Keratinocyte (primary cell): ENCODE measurements at regions not wholly inside any gene's neighbourhood (a gene's known extent, or its start where the extent isn't known, plus 50 kb on each side); places are given as distances from the start of the nearest gene placed in this dataset.

Experiments
- DNase-seq: peaks from one replicate; pipeline ENCODE4 v3.0.0-alpha.2; 2011; ENCODE audit warnings: low read depth, missing footprints, low spot score
- FAIRE-seq: peaks from 2 replicates; lab custom pipeline; 2011; peaks lifted over from hg19 to GRCh38; lab: Jason Lieb, UNC
- H2AFZ ChIP-seq: 2 replicates; pipeline ENCODE4 v1.6.0; 2012; ENCODE audit warnings: low read length, control low read depth, inconsistent platforms; ENCODE audit not compliant: control insufficient read depth
- H3K27ac ChIP-seq: 2 replicates; pipeline ENCODE4 v1.5.1; 2011; ENCODE audit warnings: low read length; ENCODE audit not compliant: control insufficient read depth, insufficient read depth
- H3K27me3 ChIP-seq: 3 replicates; pipeline ENCODE4 v1.6.0; 2011; ENCODE audit warnings: low read length; ENCODE audit not compliant: control insufficient read depth, insufficient read depth; ENCODE audit errors: extremely low read depth
- H3K36me3 ChIP-seq, 2 experiments: 2 replicates in 1 of 2; 3 replicates in 1 of 2; pipeline ENCODE4 v1.5.1; 2011; ENCODE audit warnings: low read length in 2 of 2, mild to moderate bottlenecking in 1 of 2; ENCODE audit not compliant: control insufficient read depth in 2 of 2, insufficient read depth in 2 of 2; ENCODE audit errors: extremely low read depth in 1 of 2
- H3K4me1 ChIP-seq: 3 replicates; pipeline ENCODE4 v1.5.1; 2011; ENCODE audit warnings: low read length; ENCODE audit not compliant: control insufficient read depth, insufficient read depth; ENCODE audit errors: extremely low read depth
- H3K4me2 ChIP-seq: 3 replicates; pipeline ENCODE4 v1.6.0; 2011; ENCODE audit warnings: low read depth, low read length; ENCODE audit not compliant: control insufficient read depth, insufficient read depth; ENCODE audit errors: extremely low read depth
- H3K4me3 ChIP-seq, 3 experiments: fragments of 200-600 bp in 1 of 3; sonication (generic) in 1 of 3; 2 replicates in 2 of 3; 3 replicates in 1 of 3; pipeline ENCODE4 v1.5.1; 2011 to 2016; ENCODE audit warnings: low read length in 3 of 3, mild to moderate bottlenecking in 3 of 3, control low read depth in 2 of 3, inconsistent platforms in 1 of 3, low read depth in 1 of 3, mixed read lengths in 1 of 3, mixed run types in 1 of 3, moderate library complexity in 1 of 3; ENCODE audit not compliant: control insufficient read depth in 2 of 3, insufficient read depth in 2 of 3; ENCODE audit errors: extremely low read depth in 1 of 3
- H3K79me2 ChIP-seq: 2 replicates; pipeline ENCODE4 v1.6.0; 2012; ENCODE audit warnings: low read length; ENCODE audit not compliant: control insufficient read depth, insufficient read depth
- H3K9ac ChIP-seq: 3 replicates; pipeline ENCODE4 v1.6.0; 2011; ENCODE audit warnings: low read length; ENCODE audit not compliant: control insufficient read depth, insufficient read depth; ENCODE audit errors: extremely low read depth
- H3K9me1 ChIP-seq: 3 replicates; pipeline ENCODE4 v1.6.0; 2011; ENCODE audit warnings: low read length; ENCODE audit not compliant: control insufficient read depth, insufficient read depth; ENCODE audit errors: extremely low read depth
- H3K9me3 ChIP-seq: 2 replicates; pipeline ENCODE4 v1.5.1; 2012; ENCODE audit warnings: low read depth, low read length; ENCODE audit not compliant: control insufficient read depth
- H4K20me1 ChIP-seq: 3 replicates; pipeline ENCODE4 v1.6.0; 2011; ENCODE audit warnings: low read length; ENCODE audit not compliant: control insufficient read depth, insufficient read depth; ENCODE audit errors: extremely low read depth
- CTCF ChIP-seq, 3 experiments: IDR thresholded peaks in 1 of 3; conservative IDR thresholded peaks in 1 of 3; optimal IDR thresholded peaks in 1 of 3; 2 replicates in 2 of 3; 3 replicates in 1 of 3; pipeline versions ENCODE3 to v1.5.1; 2011; ENCODE audit warnings: low read length in 3 of 3, mild to moderate bottlenecking in 3 of 3, moderate library complexity in 2 of 3, control low read depth in 1 of 3, inconsistent platforms in 1 of 3; ENCODE audit not compliant: insufficient read depth in 2 of 3; ENCODE audit errors: extremely low read depth in 1 of 3
- EZH2 ChIP-seq: IDR thresholded peaks from one replicate; pipeline ENCODE4 v1.6.1; 2012; ENCODE audit warnings: inconsistent platforms, mild to moderate bottlenecking, low read length, moderate library complexity
- dilution Hi-C: fragments of 300-500 bp; cut with MboI; formaldehyde crosslinking; loops from one replicate; pipeline ENCODE4 v1.7.0; 2020; ENCODE audit warnings: low sequenced_read_pairs; ENCODE audit not compliant: extremely low pct_ligation_motif_present

- Histone ChIP-seq H3K27ac (no peak overlapping the region), H3K4me3 (no peak overlapping the region), H3K36me3 (no peaks in the 10 kb centered on the region), H3K4me2 (no peak overlapping the region), H2AFZ (no peak overlapping the region), H3K9ac (no peak overlapping the region), H3K9me3 (no peaks in the 10 kb centered on the region), H3K4me1 (peaks cover 43% of the 10 kb centered on the region), H3K79me2 (no peaks in the 10 kb centered on the region), H3K27me3 (no peaks in the 10 kb centered on the region), H3K9me1 (no peaks in the 10 kb centered on the region), H4K20me1 (no peaks in the 10 kb centered on the region)
- dilution Hi-C loops, result no loop called here
- TF ChIP-seq EZH2 (no peak), CTCF (optimal IDR thresholded peaks at IDR 0.05 in 1 of 3, IDR thresholded peaks at IDR 0.05 in 1 of 3, conservative IDR thresholded peaks at IDR 0.05 in 1 of 3; ENCODE audit: extremely low read depth in 1 of 3, insufficient read depth in 2 of 3, low read length in 3 of 3) (no peak)
- DNase-seq, result no peak
- FAIRE-seq, result no peak
Observed at GRCh38 chr6:18049646-18050045, 62.2 kb upstream of the KIF13A start.

GRCh38 chr6:18048953-18049630, 61.7 kb upstream of the KIF13A start:
- Histone ChIP-seq H3K79me2 (no peaks in the 10 kb centered on the region), H3K9ac (no peak overlapping the region), H4K20me1 (no peaks in the 10 kb centered on the region), H3K27ac (no peak overlapping the region), H3K9me1 (no peaks in the 10 kb centered on the region), H3K4me1 (peaks cover 48% of the 10 kb centered on the region), H3K27me3 (no peaks in the 10 kb centered on the region), H3K4me3 (no peak overlapping the region), H3K36me3 (no peaks in the 10 kb centered on the region), H3K9me3 (no peaks in the 10 kb centered on the region), H2AFZ (no peak overlapping the region), H3K4me2 (no peak overlapping the region)
- DNase-seq (no peak), FAIRE-seq (no peak)
- TF ChIP-seq CTCF (optimal IDR thresholded peaks at IDR 0.05 in 1 of 3, IDR thresholded peaks at IDR 0.05 in 1 of 3, conservative IDR thresholded peaks at IDR 0.05 in 1 of 3; ENCODE audit: extremely low read depth in 1 of 3, insufficient read depth in 2 of 3, low read length in 3 of 3), result no peak
- no peak for TF ChIP-seq EZH2
- dilution Hi-C loops, result no loop called here
